ENCODE measurements at regions not wholly inside any gene's neighbourhood (a gene's known extent, or its start where the extent isn't known, plus 50 kb on each side); places are given as distances from the start of the nearest gene placed in this dataset.

DNA sequence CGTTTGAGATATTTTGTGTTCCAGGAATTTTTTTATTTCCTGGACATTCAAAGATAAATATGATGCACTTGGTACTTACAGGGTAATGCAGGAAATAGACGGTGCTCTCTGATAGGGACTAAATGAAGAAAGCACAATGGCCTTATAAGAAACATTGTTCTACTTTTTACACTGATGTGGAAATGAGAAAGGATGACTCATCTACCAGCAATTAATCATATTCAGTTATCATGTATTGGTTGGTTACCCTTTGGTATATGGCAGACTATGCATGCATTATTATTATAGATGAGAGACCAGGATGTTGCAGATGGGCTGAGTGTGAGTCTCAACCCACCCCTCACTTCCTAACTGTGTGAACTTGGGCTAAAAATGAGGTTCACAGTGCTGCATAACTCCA, 222.2 kb downstream of the FLRT2 start:
- H3K9ac ChIP-seq (ENCODE audit: low read length in 5 of 5): no peak overlapping the region
- H3K27me3 ChIP-seq (ENCODE audit: control insufficient read depth in 5 of 5, insufficient read depth in 4 of 5, low read length in 5 of 5): no peaks in the 10 kb centered on the region
- H3K9me3 ChIP-seq (ENCODE audit: control insufficient read depth in 5 of 5, low read length in 5 of 5): peaks cover 0 to 4% (median 0%) of the 10 kb centered on the region in 5 donors
- no peak overlapping the region for H3K4me3 ChIP-seq (ENCODE audit: low read depth in 1 of 5, low read length in 5 of 5)
- no peaks in the 10 kb centered on the region for H3K4me1 ChIP-seq (ENCODE audit: control insufficient read depth in 5 of 5, insufficient read depth in 5 of 5, low read length in 5 of 5)
- H3K27ac ChIP-seq (ENCODE audit: low read depth, low read length): no peak overlapping the region
- no peaks in the 10 kb centered on the region for H3K36me3 ChIP-seq (ENCODE audit: control insufficient read depth in 5 of 5, insufficient read depth in 5 of 5, low read length in 5 of 5)

GRCh38 chr14:85744573-85744972, 214.6 kb downstream of the FLRT2 start:
- no peaks in the 10 kb centered on the region for H3K27me3 ChIP-seq (ENCODE audit: control insufficient read depth in 5 of 5, insufficient read depth in 4 of 5, low read length in 5 of 5)
- no peak overlapping the region for H3K9ac ChIP-seq (ENCODE audit: low read length in 5 of 5)
- H3K27ac ChIP-seq (ENCODE audit: low read depth, low read length): no peak overlapping the region
- H3K36me3 ChIP-seq (ENCODE audit: control insufficient read depth in 5 of 5, insufficient read depth in 5 of 5, low read length in 5 of 5): no peaks in the 10 kb centered on the region
- no peaks in the 10 kb centered on the region for H3K4me1 ChIP-seq (ENCODE audit: control insufficient read depth in 5 of 5, insufficient read depth in 5 of 5, low read length in 5 of 5)
- H3K9me3 ChIP-seq (ENCODE audit: control insufficient read depth in 5 of 5, low read length in 5 of 5): peaks cover 0 to 4% (median 0%) of the 10 kb centered on the region in 5 donors
- no peak overlapping the region for H3K4me3 ChIP-seq (ENCODE audit: low read depth in 1 of 5, low read length in 5 of 5)

DNA sequence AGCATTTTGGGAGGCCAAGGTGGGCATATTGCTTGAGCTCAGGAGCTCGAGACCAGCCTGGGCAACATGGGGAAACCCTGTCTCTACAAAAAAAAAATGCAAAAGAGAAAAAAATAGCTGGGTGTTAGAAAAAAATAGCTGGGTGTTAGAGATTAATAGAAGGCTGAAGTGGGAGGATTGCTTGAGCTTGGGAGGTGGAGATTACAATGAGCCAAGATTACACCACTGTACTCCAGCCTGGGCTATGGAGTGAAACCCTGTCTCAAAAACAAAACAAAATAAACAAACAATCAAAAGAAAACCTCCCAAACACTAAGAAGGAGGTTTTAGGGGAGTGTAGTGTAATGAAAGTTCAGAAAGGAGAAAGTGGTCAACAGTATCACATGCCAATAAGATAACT, 202.1 kb downstream of the FLRT2 start:
- Histone ChIP-seq H3K9me3 (ENCODE audit: control insufficient read depth in 5 of 5, low read length in 5 of 5) (no peaks in the 10 kb centered on the region), H3K27me3 (ENCODE audit: control insufficient read depth in 5 of 5, insufficient read depth in 4 of 5, low read length in 5 of 5) (no peaks in the 10 kb centered on the region), H3K27ac (ENCODE audit: low read depth, low read length) (no peak overlapping the region), H3K36me3 (ENCODE audit: control insufficient read depth in 5 of 5, insufficient read depth in 5 of 5, low read length in 5 of 5) (no peaks in the 10 kb centered on the region), H3K4me1 (ENCODE audit: control insufficient read depth in 5 of 5, insufficient read depth in 5 of 5, low read length in 5 of 5) (no peaks in the 10 kb centered on the region), H3K4me3 (ENCODE audit: low read depth in 1 of 5, low read length in 5 of 5) (no peak overlapping the region), H3K9ac (ENCODE audit: low read length in 5 of 5) (no peak overlapping the region)

- no peaks in the 10 kb centered on the region for H3K4me1 ChIP-seq (ENCODE audit: control insufficient read depth in 5 of 5, insufficient read depth in 5 of 5, low read length in 5 of 5)
- H3K36me3 ChIP-seq (ENCODE audit: control insufficient read depth in 5 of 5, insufficient read depth in 5 of 5, low read length in 5 of 5): no peaks in the 10 kb centered on the region
- H3K4me3 ChIP-seq (ENCODE audit: low read depth in 1 of 5, low read length in 5 of 5): no peak overlapping the region
- no peaks in the 10 kb centered on the region for H3K9me3 ChIP-seq (ENCODE audit: control insufficient read depth in 5 of 5, low read length in 5 of 5)
- no peak overlapping the region for H3K9ac ChIP-seq (ENCODE audit: low read length in 5 of 5)
- no peaks in the 10 kb centered on the region for H3K27me3 ChIP-seq (ENCODE audit: control insufficient read depth in 5 of 5, insufficient read depth in 4 of 5, low read length in 5 of 5)
- H3K27ac ChIP-seq (ENCODE audit: low read depth, low read length): no peak overlapping the region
Observed at GRCh38 chr14:85731186-85731585, 201.2 kb downstream of the FLRT2 start.

GRCh38 chr14:85728476-85729065, 198.6 kb downstream of the FLRT2 start:
- Histone ChIP-seq H3K36me3 (ENCODE audit: control insufficient read depth in 5 of 5, insufficient read depth in 5 of 5, low read length in 5 of 5) (no peaks in the 10 kb centered on the region), H3K4me3 (ENCODE audit: low read depth in 1 of 5, low read length in 5 of 5) (no peak overlapping the region), H3K4me1 (ENCODE audit: control insufficient read depth in 5 of 5, insufficient read depth in 5 of 5, low read length in 5 of 5) (no peaks in the 10 kb centered on the region), H3K9me3 (ENCODE audit: control insufficient read depth in 5 of 5, low read length in 5 of 5) (no peaks in the 10 kb centered on the region), H3K9ac (ENCODE audit: low read length in 5 of 5) (no peak overlapping the region), H3K27ac (ENCODE audit: low read depth, low read length) (no peak overlapping the region), H3K27me3 (ENCODE audit: control insufficient read depth in 5 of 5, insufficient read depth in 4 of 5, low read length in 5 of 5) (no peaks in the 10 kb centered on the region)

DNA sequence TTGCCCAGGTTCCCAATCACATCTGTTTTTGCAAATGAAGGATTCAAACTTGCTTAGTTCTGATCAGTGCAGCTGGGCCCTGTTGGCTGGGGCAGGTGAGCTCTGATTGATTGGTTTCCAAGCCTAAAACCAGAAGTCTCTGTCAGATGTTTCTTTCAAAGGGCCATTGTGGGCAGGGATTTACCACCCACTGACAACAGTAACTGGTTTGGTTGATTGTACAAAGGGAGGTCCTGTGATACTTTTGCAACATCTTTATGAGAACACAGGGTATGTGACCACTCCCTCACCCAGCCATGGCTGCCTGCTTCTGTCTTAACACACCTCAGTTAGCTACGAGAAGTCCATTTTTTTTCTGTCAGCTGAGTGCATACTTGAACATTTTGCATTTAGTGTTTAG, 184.1 kb downstream of the FLRT2 start:
- Histone ChIP-seq H3K4me1 (ENCODE audit: control insufficient read depth in 5 of 5, insufficient read depth in 5 of 5, low read length in 5 of 5) (no peaks in the 10 kb centered on the region), H3K27ac (ENCODE audit: low read depth, low read length) (no peak overlapping the region), H3K4me3 (ENCODE audit: low read depth in 1 of 5, low read length in 5 of 5) (no peak overlapping the region), H3K9me3 (ENCODE audit: control insufficient read depth in 5 of 5, low read length in 5 of 5) (peaks cover 0 to 9% (median 3%) of the 10 kb centered on the region in 5 donors), H3K36me3 (ENCODE audit: control insufficient read depth in 5 of 5, insufficient read depth in 5 of 5, low read length in 5 of 5) (no peaks in the 10 kb centered on the region), H3K27me3 (ENCODE audit: control insufficient read depth in 5 of 5, insufficient read depth in 4 of 5, low read length in 5 of 5) (no peaks in the 10 kb centered on the region), H3K9ac (ENCODE audit: low read length in 5 of 5) (no peak overlapping the region)

DNA sequence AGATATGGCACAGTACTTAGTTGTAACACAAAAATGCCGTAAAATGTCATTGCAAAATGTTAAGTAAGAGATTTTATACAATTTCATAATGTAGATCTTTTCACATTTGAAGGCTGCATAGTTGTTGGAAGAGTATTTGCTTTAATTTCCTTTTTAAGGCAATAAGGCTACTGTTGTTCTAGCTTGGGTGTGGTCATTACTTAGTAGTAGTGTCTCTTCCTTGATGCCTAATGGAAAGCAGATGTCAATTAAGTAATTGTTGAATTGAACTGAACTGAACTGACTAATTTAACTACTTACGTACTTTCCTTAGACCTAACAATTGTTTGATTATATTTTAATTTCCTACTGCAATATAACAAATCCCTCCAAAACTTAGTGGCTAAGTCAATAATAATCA, 181.7 kb downstream of the FLRT2 start:
- H3K4me1 ChIP-seq (ENCODE audit: control insufficient read depth in 5 of 5, insufficient read depth in 5 of 5, low read length in 5 of 5): no peaks in the 10 kb centered on the region
- no peaks in the 10 kb centered on the region for H3K9me3 ChIP-seq (ENCODE audit: control insufficient read depth in 5 of 5, low read length in 5 of 5)

More for the DNA sequence above, 181.7 kb downstream of the FLRT2 start:
- Histone ChIP-seq H3K4me3 (ENCODE audit: low read depth in 1 of 5, low read length in 5 of 5) (no peak overlapping the region), H3K36me3 (ENCODE audit: control insufficient read depth in 5 of 5, insufficient read depth in 5 of 5, low read length in 5 of 5) (no peaks in the 10 kb centered on the region), H3K9ac (ENCODE audit: low read length in 5 of 5) (no peak overlapping the region), H3K27ac (ENCODE audit: low read depth, low read length) (no peak overlapping the region), H3K27me3 (ENCODE audit: control insufficient read depth in 5 of 5, insufficient read depth in 4 of 5, low read length in 5 of 5) (no peaks in the 10 kb centered on the region)
